Panc1 (cell line): ENCODE measurements at regions not wholly inside any gene's neighbourhood (a gene's known extent, or its start where the extent isn't known, plus 50 kb on each side); places are given as distances from the start of the nearest gene placed in this dataset.

Experiments
- POLR2AphosphoS5 ChIP-seq: IDR thresholded peaks from 2 replicates; pipeline ENCODE4 v1.6.1; 2012; ENCODE audit warnings: mild to moderate bottlenecking, low read depth, low read length, moderate library complexity
- SIN3A ChIP-seq: IDR thresholded peaks from 2 replicates; pipeline ENCODE4 v1.6.1; 2012; ENCODE audit warnings: low read depth, mild to moderate bottlenecking, low read length, moderate library complexity, borderline replicate concordance; ENCODE audit not compliant: insufficient read depth
- TCF7L2 ChIP-seq: IDR thresholded peaks from 2 replicates; pipeline ENCODE4 v1.6.1; 2011; ENCODE audit warnings: mild to moderate bottlenecking, low read depth, low read length, inconsistent platforms
- TF ChIP-seq, protein P1 (sequence below), 2 experiments: IDR thresholded peaks; 2 replicates each; pipeline ENCODE4 v1.6.1; 2011 to 2012; ENCODE audit warnings: low read depth in 2 of 2, control low read depth in 1 of 2, low read length in 1 of 2, mild to moderate bottlenecking in 1 of 2, moderate library complexity in 1 of 2; ENCODE audit not compliant: insufficient read depth in 1 of 2
- TF ChIP-seq, protein P2 (sequence below): fragments of 450-650 bp; IDR thresholded peaks from 2 replicates; pipeline ENCODE4 v1.5.1; 2017; ENCODE audit warnings: mild to moderate bottlenecking

DNA sequence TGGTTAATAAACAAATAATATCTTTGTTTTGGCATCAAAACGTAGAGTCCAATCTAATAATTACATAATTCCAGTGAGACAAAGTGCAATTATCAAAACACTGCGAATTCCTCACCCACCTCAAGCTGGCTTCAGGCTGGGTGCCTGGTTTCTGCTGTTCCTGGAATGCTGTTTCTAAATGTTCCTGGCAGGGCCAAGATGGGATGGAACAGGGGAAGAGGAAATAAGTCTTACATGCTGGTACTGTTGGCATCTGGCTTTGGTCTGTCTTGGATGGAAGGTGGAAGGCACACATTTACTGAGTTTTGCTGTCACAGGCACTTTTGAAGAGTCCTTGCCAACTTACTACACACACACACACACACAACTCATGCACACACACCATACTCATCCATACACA is 101.9 kb upstream of the SLCO3A1 start:
- TF ChIP-seq POLR2AphosphoS5 (no peak), TCF7L2 (no peak), SIN3A (no peak)
- TF ChIP-seq, protein P1, sequence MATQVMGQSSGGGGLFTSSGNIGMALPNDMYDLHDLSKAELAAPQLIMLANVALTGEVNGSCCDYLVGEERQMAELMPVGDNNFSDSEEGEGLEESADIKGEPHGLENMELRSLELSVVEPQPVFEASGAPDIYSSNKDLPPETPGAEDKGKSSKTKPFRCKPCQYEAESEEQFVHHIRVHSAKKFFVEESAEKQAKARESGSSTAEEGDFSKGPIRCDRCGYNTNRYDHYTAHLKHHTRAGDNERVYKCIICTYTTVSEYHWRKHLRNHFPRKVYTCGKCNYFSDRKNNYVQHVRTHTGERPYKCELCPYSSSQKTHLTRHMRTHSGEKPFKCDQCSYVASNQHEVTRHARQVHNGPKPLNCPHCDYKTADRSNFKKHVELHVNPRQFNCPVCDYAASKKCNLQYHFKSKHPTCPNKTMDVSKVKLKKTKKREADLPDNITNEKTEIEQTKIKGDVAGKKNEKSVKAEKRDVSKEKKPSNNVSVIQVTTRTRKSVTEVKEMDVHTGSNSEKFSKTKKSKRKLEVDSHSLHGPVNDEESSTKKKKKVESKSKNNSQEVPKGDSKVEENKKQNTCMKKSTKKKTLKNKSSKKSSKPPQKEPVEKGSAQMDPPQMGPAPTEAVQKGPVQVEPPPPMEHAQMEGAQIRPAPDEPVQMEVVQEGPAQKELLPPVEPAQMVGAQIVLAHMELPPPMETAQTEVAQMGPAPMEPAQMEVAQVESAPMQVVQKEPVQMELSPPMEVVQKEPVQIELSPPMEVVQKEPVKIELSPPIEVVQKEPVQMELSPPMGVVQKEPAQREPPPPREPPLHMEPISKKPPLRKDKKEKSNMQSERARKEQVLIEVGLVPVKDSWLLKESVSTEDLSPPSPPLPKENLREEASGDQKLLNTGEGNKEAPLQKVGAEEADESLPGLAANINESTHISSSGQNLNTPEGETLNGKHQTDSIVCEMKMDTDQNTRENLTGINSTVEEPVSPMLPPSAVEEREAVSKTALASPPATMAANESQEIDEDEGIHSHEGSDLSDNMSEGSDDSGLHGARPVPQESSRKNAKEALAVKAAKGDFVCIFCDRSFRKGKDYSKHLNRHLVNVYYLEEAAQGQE (IDR thresholded peaks at IDR 0.05; ENCODE audit: insufficient read depth in 1 of 2, low read depth in 2 of 2, low read length in 1 of 2): no peak
- TF ChIP-seq, protein P2, sequence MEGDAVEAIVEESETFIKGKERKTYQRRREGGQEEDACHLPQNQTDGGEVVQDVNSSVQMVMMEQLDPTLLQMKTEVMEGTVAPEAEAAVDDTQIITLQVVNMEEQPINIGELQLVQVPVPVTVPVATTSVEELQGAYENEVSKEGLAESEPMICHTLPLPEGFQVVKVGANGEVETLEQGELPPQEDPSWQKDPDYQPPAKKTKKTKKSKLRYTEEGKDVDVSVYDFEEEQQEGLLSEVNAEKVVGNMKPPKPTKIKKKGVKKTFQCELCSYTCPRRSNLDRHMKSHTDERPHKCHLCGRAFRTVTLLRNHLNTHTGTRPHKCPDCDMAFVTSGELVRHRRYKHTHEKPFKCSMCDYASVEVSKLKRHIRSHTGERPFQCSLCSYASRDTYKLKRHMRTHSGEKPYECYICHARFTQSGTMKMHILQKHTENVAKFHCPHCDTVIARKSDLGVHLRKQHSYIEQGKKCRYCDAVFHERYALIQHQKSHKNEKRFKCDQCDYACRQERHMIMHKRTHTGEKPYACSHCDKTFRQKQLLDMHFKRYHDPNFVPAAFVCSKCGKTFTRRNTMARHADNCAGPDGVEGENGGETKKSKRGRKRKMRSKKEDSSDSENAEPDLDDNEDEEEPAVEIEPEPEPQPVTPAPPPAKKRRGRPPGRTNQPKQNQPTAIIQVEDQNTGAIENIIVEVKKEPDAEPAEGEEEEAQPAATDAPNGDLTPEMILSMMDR: no peak
